GM12864 (cell line): ENCODE measurements at regions not wholly inside any gene's neighbourhood (a gene's known extent, or its start where the extent isn't known, plus 50 kb on each side); places are given as distances from the start of the nearest gene placed in this dataset.

Source experiments
- DNase-seq: peaks from one replicate; pipeline ENCODE4 v3.0.0-alpha.2; 2011; ENCODE audit warnings: low read depth
- H3K4me3 ChIP-seq: 2 replicates; pipeline ENCODE4 v1.5.1; 2011; ENCODE audit warnings: mild to moderate bottlenecking, low read depth, low read length, control low read depth
- TF ChIP-seq, protein P1 (sequence below): IDR thresholded peaks from 2 replicates; pipeline ENCODE4 v1.5.1; 2011; ENCODE audit warnings: low read depth, mild to moderate bottlenecking, moderate library complexity, low read length, control low read depth, inconsistent platforms; ENCODE audit errors: missing control alignments

DNA sequence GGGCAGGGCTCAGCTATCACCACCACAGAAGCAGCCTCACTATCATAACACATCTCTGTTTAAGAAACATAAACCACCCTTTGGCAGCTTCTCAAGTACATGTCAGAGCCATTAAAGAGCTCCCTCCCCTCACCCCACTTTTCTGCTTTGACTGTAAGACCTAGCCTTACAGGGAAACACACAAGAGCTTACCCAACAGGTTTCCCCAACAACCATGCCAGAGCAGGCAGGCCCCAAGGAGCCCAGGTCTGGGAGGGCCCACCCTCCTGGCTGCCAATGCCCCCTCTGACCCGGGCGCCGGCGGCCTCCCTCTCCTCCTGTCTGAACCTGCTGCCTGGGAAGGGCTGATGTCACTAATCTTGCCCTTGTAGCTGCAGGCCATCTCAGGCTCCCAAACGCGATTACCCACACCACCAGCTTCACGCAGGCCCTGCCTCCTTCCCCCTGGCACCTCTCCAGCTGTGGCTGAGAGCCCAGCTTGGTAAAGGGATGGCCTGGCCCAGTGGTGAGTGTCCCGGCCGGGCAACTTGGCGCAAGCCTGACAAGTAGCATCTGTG is 402.0 kb downstream of the MAFB start:
- H3K4me3 ChIP-seq: no peak overlapping the region
- DNase-seq: no peak
- TF ChIP-seq, protein P1, sequence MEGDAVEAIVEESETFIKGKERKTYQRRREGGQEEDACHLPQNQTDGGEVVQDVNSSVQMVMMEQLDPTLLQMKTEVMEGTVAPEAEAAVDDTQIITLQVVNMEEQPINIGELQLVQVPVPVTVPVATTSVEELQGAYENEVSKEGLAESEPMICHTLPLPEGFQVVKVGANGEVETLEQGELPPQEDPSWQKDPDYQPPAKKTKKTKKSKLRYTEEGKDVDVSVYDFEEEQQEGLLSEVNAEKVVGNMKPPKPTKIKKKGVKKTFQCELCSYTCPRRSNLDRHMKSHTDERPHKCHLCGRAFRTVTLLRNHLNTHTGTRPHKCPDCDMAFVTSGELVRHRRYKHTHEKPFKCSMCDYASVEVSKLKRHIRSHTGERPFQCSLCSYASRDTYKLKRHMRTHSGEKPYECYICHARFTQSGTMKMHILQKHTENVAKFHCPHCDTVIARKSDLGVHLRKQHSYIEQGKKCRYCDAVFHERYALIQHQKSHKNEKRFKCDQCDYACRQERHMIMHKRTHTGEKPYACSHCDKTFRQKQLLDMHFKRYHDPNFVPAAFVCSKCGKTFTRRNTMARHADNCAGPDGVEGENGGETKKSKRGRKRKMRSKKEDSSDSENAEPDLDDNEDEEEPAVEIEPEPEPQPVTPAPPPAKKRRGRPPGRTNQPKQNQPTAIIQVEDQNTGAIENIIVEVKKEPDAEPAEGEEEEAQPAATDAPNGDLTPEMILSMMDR: no peak

GRCh38 chr20:40284611-40285010 is 404.4 kb downstream of the MAFB start:
- no peak for DNase-seq
- TF ChIP-seq, protein P1: no peak
- H3K4me3 ChIP-seq: no peak overlapping the region

- H3K4me3 ChIP-seq: no peak overlapping the region
- DNase-seq: no peak
Measured at GRCh38 chr20:40283689-40284088, 405.3 kb downstream of the MAFB start.

DNA sequence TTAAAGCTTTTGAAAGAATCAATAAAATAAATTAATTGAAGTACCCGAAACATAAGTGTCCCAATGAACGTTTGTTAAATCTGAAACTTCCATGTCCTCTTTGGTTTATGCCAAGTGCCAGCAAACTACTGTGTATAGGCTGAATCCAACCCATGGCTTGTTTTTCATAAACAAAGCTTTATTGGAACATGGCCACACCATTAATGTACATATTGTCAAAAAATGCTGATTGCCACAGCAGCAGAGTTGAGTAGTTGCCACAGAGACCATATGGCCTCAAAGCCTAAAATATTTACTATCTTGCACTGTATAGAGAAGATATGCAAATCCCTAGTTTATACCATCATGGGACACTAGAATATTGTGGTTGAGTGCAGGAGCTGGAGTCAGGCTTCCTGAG is 406.1 kb downstream of the MAFB start:
- H3K4me3 ChIP-seq: no peak overlapping the region
- no peak for DNase-seq
- TF ChIP-seq, protein P1: no peak

More at GRCh38 chr20:40283689-40284088, 405.3 kb downstream of the MAFB start:
- TF ChIP-seq, protein P1: no peak

DNA sequence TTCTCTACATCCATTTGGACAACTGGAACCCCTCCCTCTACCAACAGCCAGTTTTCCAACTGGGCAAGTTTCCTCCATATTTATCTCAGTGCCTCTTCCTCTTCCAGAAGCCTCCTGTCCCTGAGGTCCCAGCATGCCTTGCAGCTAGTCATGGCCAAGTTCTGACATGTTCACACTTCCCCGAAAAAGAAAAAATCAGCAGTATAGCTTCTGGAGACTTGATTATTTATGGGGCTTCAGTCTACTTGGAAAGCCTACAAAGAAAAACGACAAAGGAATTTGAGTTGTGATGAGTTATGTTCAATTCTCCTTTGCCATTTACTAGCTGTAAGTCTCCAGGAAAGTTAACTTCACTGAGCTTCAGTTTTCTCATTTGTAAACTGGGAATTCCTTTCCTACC is 406.5 kb downstream of the MAFB start:
- TF ChIP-seq, protein P1: no peak
- no peak for DNase-seq
- H3K4me3 ChIP-seq: no peak overlapping the region

DNA sequence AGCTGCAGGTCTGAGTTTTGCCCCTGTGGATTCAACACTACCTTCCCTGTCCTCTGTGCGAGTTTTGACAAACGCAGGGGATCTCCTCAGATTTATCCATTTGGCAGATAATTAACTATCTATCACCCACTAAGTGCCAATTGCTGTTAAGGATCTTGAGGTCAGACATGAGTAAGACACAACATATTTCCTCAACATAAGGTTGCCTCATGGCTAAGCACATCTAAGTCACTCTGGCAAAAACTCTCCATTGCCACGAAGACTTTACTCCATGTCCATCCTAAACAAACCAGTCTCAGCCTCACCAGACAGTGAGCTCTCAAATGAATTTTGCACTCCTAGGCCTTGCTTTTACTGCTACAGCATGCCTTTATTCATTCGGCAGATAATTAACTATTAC is 408.4 kb downstream of the MAFB start:
- no peak overlapping the region for H3K4me3 ChIP-seq
- DNase-seq: no peak
- TF ChIP-seq, protein P1: no peak

GRCh38 chr20:40279390-40279789 is 409.6 kb downstream of the MAFB start:
- DNase-seq: no peak
- TF ChIP-seq, protein P1: no peak
- no peak overlapping the region for H3K4me3 ChIP-seq
